H1 (cell line): ENCODE measurements at regions not wholly inside any gene's neighbourhood (a gene's known extent, or its start where the extent isn't known, plus 50 kb on each side); places are given as distances from the start of the nearest gene placed in this dataset.

ENCODE experiments used
- CTCF ChIA-PET: fragments of 300-600 bp; sonication (Branson Sonifier 250); formaldehyde crosslinking; loops from one replicate; lab custom pipeline; 2021; ENCODE audit not compliant: partially characterized antibody; lab: Charles Lee
- POLR2A ChIA-PET: fragments of 300-600 bp; sonication (Branson Sonifier 250); formaldehyde crosslinking; loops from one replicate; lab custom pipeline; 2021; ENCODE audit warnings: inconsistent platforms; ENCODE audit not compliant: partially characterized antibody; lab: Charles Lee
- DNase-seq, 2 experiments: peaks; one replicate each; pipeline versions ENCODE4 v3.0.0 to v3.0.0-alpha.2; 2010 to 2022; ENCODE audit warnings: low spot score in 2 of 2, low read depth in 1 of 2, mixed read lengths in 1 of 2
- FAIRE-seq: peaks from 2 replicates; lab custom pipeline; 2011; peaks lifted over from hg19 to GRCh38; lab: Jason Lieb, UNC
- H2AFZ ChIP-seq: 2 replicates; pipeline ENCODE4 v1.8.1; 2012; ENCODE audit warnings: low read length, inconsistent platforms
- H2AK5ac ChIP-seq: 2 replicates; pipeline ENCODE4 v1.6.1; 2013; ENCODE audit warnings: low read depth, low read length
- H2BK120ac ChIP-seq: replicated peaks from 2 replicates; pipeline ENCODE3; 2013; ENCODE audit warnings: low read depth, low read length, inconsistent platforms
- H2BK12ac ChIP-seq: 2 replicates; pipeline ENCODE4 v1.6.1; 2013; ENCODE audit warnings: low read depth, low read length
- H2BK15ac ChIP-seq: 2 replicates; pipeline ENCODE4 v1.6.1; 2013; ENCODE audit warnings: low read length
- H2BK20ac ChIP-seq: 2 replicates; pipeline ENCODE4 v1.6.1; 2013; ENCODE audit warnings: low read length
- H2BK5ac ChIP-seq: 2 replicates; pipeline ENCODE4 v1.6.1; 2013; ENCODE audit warnings: low read depth, low read length
- H3K14ac ChIP-seq: 2 replicates; pipeline ENCODE4 v1.6.1; 2013; ENCODE audit warnings: inconsistent platforms; ENCODE audit not compliant: insufficient read length
- H3K18ac ChIP-seq: 2 replicates; pipeline ENCODE4 v1.6.1; 2013; ENCODE audit warnings: low read length; ENCODE audit errors: extremely low read depth
- H3K23ac ChIP-seq: 2 replicates; pipeline ENCODE4 v1.6.1; 2013; ENCODE audit warnings: inconsistent platforms; ENCODE audit not compliant: insufficient read length
- H3K23me2 ChIP-seq: 2 replicates; pipeline ENCODE4 v1.6.1; 2013; ENCODE audit warnings: low read depth, low read length
- H3K27ac ChIP-seq: 2 replicates; pipeline ENCODE4 v1.6.1; 2011; ENCODE audit warnings: low read depth, low read length, inconsistent platforms
- H3K27me3 ChIP-seq, 4 experiments: replicated peaks in 1 of 4; 1 replicate in 1 of 4; 2 replicates in 3 of 4; pipeline versions ENCODE4 v1.6.1 to v1.8.1; 2011 to 2013; ENCODE audit warnings: low read length in 3 of 4, mild to moderate bottlenecking in 3 of 4, inconsistent platforms in 2 of 4, mixed read lengths in 2 of 4, moderate library complexity in 1 of 4; ENCODE audit not compliant: control insufficient read depth in 3 of 4, insufficient read depth in 3 of 4; ENCODE audit errors: extremely low read depth in 1 of 4
- H3K36me3 ChIP-seq, 4 experiments: 2 replicates each; pipeline versions ENCODE4 v1.6.1 to v1.8.1; 2011 to 2013; ENCODE audit warnings: mild to moderate bottlenecking in 4 of 4, low read length in 3 of 4, moderate library complexity in 2 of 4, control low read depth in 1 of 4, inconsistent platforms in 1 of 4; ENCODE audit not compliant: insufficient read depth in 4 of 4, control insufficient read depth in 2 of 4
- H3K4ac ChIP-seq: replicated peaks from 2 replicates; pipeline ENCODE3; 2013; ENCODE audit warnings: low read length, low read depth, mixed read lengths, inconsistent platforms; ENCODE audit not compliant: insufficient read length
- H3K4me1 ChIP-seq, 4 experiments: replicated peaks in 1 of 4; 1 replicate in 1 of 4; 2 replicates in 3 of 4; pipeline versions ENCODE4 v1.6.1 to v1.8.1; 2011 to 2013; ENCODE audit warnings: low read length in 3 of 4, inconsistent platforms in 2 of 4, mixed read lengths in 1 of 4; ENCODE audit not compliant: insufficient read depth in 4 of 4, control insufficient read depth in 3 of 4
- H3K4me2 ChIP-seq, 2 experiments: 2 replicates each; pipeline versions ENCODE4 v1.6.1 to v1.8.1; 2011 to 2013; ENCODE audit warnings: low read depth in 2 of 2, low read length in 2 of 2, control low read depth in 1 of 2, inconsistent platforms in 1 of 2, mild to moderate bottlenecking in 1 of 2; ENCODE audit not compliant: insufficient read depth in 1 of 2
- H3K4me3 ChIP-seq, 4 experiments: fragments of 200-600, 300-600 bp in 1 of 4; sonication (generic), shearing (Covaris generic), sonication (Bioruptor Twin) in 1 of 4; 2 replicates each; pipeline versions ENCODE4 v1.5.1 to v1.8.1; 2011 to 2016; ENCODE audit warnings: low read length in 4 of 4, low read depth in 3 of 4, control low read depth in 2 of 4, inconsistent platforms in 2 of 4, mild to moderate bottlenecking in 2 of 4, mixed read lengths in 1 of 4, moderate library complexity in 1 of 4; ENCODE audit not compliant: insufficient read depth in 2 of 4; ENCODE audit errors: extremely low read depth in 1 of 4
- H3K56ac ChIP-seq: replicated peaks from 2 replicates; pipeline ENCODE3; 2013; ENCODE audit warnings: low read depth, mild to moderate bottlenecking, mixed read lengths, low read length, inconsistent platforms; ENCODE audit not compliant: insufficient read length
- H3K79me1 ChIP-seq: 2 replicates; pipeline ENCODE4 v1.6.1; 2013; ENCODE audit warnings: low read depth, low read length, control low read depth
- H3K79me2 ChIP-seq, 2 experiments: 2 replicates each; pipeline versions ENCODE4 v1.6.1 to v1.8.1; 2012 to 2013; ENCODE audit warnings: low read length in 2 of 2, mild to moderate bottlenecking in 2 of 2, inconsistent platforms in 1 of 2; ENCODE audit not compliant: insufficient read depth in 2 of 2, control insufficient read depth in 1 of 2
- H3K9ac ChIP-seq, 4 experiments: replicated peaks in 1 of 4; 1 replicate in 1 of 4; 2 replicates in 3 of 4; pipeline versions ENCODE4 v1.6.1 to v1.8.1; 2011 to 2013; ENCODE audit warnings: low read depth in 3 of 4, low read length in 3 of 4, control low read depth in 2 of 4, mild to moderate bottlenecking in 2 of 4, moderate library complexity in 2 of 4, inconsistent platforms in 1 of 4; ENCODE audit errors: extremely low read depth in 1 of 4
- H3K9me3 ChIP-seq, 2 experiments: 2 replicates each; pipeline versions ENCODE4 v1.6.1 to v1.8.1; 2012 to 2013; ENCODE audit warnings: mild to moderate bottlenecking in 2 of 2, moderate library complexity in 2 of 2, control low read depth in 1 of 2, inconsistent platforms in 1 of 2, low read depth in 1 of 2, low read length in 1 of 2, mixed read lengths in 1 of 2; ENCODE audit not compliant: insufficient read depth in 2 of 2
- H4K20me1 ChIP-seq, 2 experiments: replicated peaks in 1 of 2; 2 replicates each; pipeline versions ENCODE3 to v1.8.1; 2011 to 2013; ENCODE audit warnings: inconsistent platforms in 2 of 2, low read length in 2 of 2, mild to moderate bottlenecking in 1 of 2; ENCODE audit not compliant: insufficient read depth in 2 of 2, control insufficient read depth in 1 of 2
- H4K5ac ChIP-seq: 2 replicates; pipeline ENCODE4 v1.6.1; 2013; ENCODE audit warnings: low read length, low read depth, mixed read lengths, inconsistent platforms; ENCODE audit not compliant: insufficient read length
- H4K8ac ChIP-seq: 2 replicates; pipeline ENCODE4 v1.8.0; 2013; ENCODE audit warnings: mild to moderate bottlenecking, moderate library complexity, low read length, inconsistent platforms; ENCODE audit not compliant: insufficient read depth; ENCODE audit errors: extremely low read depth
- H4K91ac ChIP-seq: replicated peaks from 2 replicates; pipeline ENCODE3; 2013; ENCODE audit warnings: low read length, mixed read lengths, inconsistent platforms; ENCODE audit not compliant: insufficient read length
- CEBPB ChIP-seq: IDR thresholded peaks from 2 replicates; pipeline ENCODE4 v1.6.1; 2012; ENCODE audit warnings: low read depth, low read length
- CHD1 ChIP-seq: IDR thresholded peaks from 2 replicates; pipeline ENCODE4 v1.6.1; 2012; ENCODE audit warnings: low read depth, low read length, improper control_type of control experiment
- CTCF ChIP-seq, 3 experiments: IDR thresholded peaks; 1 replicate in 2 of 3; 2 replicates in 1 of 3; pipeline versions ENCODE4 v1.5.1 to v1.6.1; 2011; ENCODE audit warnings: low read length in 3 of 3, mild to moderate bottlenecking in 3 of 3, inconsistent platforms in 2 of 3, low read depth in 1 of 3, moderate library complexity in 1 of 3; ENCODE audit not compliant: insufficient read depth in 1 of 3; ENCODE audit errors: control extremely low read depth in 1 of 3
- EGR1 ChIP-seq: IDR thresholded peaks from 2 replicates; pipeline ENCODE4 v1.6.1; 2011; ENCODE audit warnings: low read depth, low read length, borderline replicate concordance
- JUND ChIP-seq: IDR thresholded peaks from 2 replicates; pipeline ENCODE4 v1.6.1; 2011; ENCODE audit warnings: mild to moderate bottlenecking, improper control_type of control experiment, low read length
- KDM1A ChIP-seq: fragments of 200-600, 300-600 bp; sonication (generic); IDR thresholded peaks from 2 replicates; pipeline ENCODE4 v1.7.1; 2016; ENCODE audit warnings: mild to moderate bottlenecking, low read length, borderline replicate concordance
- KDM5A ChIP-seq: fragments of 200-600 bp; IDR thresholded peaks from 2 replicates; pipeline ENCODE4 v1.7.1; 2012; ENCODE audit warnings: mild to moderate bottlenecking, low read length, inconsistent platforms, mixed read lengths
- NRF1 ChIP-seq: IDR thresholded peaks from 2 replicates; pipeline ENCODE4 v1.6.1; 2011; ENCODE audit warnings: mild to moderate bottlenecking, low read depth, low read length, improper control_type of control experiment
- RBBP5 ChIP-seq: IDR thresholded peaks from 2 replicates; pipeline ENCODE4 v1.7.1; 2012; ENCODE audit warnings: low read depth, mild to moderate bottlenecking, inconsistent platforms, low read length, moderate library complexity, borderline replicate concordance
- RXRA ChIP-seq: IDR thresholded peaks from 2 replicates; pipeline ENCODE4 v1.6.1; 2011; ENCODE audit warnings: low read depth, mild to moderate bottlenecking, low read length, moderate library complexity; ENCODE audit not compliant: insufficient read depth
- SP4 ChIP-seq: IDR thresholded peaks from 2 replicates; pipeline ENCODE4 v1.6.1; 2012; ENCODE audit warnings: low read length, inconsistent platforms
- USF2 ChIP-seq: IDR thresholded peaks from 2 replicates; pipeline ENCODE4 v1.6.1; 2011; ENCODE audit warnings: low read length, improper control_type of control experiment
- WGBS, 2 experiments: shearing (Covaris generic) in 1 of 2; methylation state at CpG; one replicate each; pipeline versions ENCODE4 v1.1.6 to v1.1.7; 2013 to 2015; ENCODE audit warnings: low lambda C conversion rate in 2 of 2, mixed read lengths in 2 of 2, inconsistent platforms in 1 of 2, low coverage in 1 of 2, missing lambda C conversion rate in 1 of 2; ENCODE audit not compliant: insufficient replicate concordance in 2 of 2, insufficient coverage in 1 of 2, insufficient read length in 1 of 2; ENCODE audit errors: extremely low coverage in 1 of 2, missing lambda C conversion rate in 1 of 2; 5-methylcytosine and 5-hydroxymethylcytosine counted together

GRCh38 chr2:145284551-145284950 lies 764.6 kb upstream of the ZEB2 start:
- DNase-seq = no peak
- Histone ChIP-seq H4K20me1 (no peaks in the 10 kb centered on the region), H3K14ac (no peak overlapping the region), H3K4me1 (peaks cover 0 to 2% (median 0%) of the 10 kb centered on the region in 4 experiments; a peak in 1 of 7 replicates), H4K91ac (no peak overlapping the region), H4K5ac (no peak overlapping the region), H2AFZ (no peak overlapping the region), H2BK5ac (no peak overlapping the region), H2BK20ac (no peak overlapping the region), H2BK15ac (no peak overlapping the region), H3K9ac (no peak overlapping the region), H2BK12ac (no peak overlapping the region), H3K23ac (no peak overlapping the region), H3K79me2 (no peaks in the 10 kb centered on the region), H3K18ac (no peak overlapping the region), H3K27me3 (no peaks in the 10 kb centered on the region), H3K79me1 (no peaks in the 10 kb centered on the region), H3K36me3 (no peaks in the 10 kb centered on the region), H3K4ac (no peak overlapping the region), H3K4me2 (no peak overlapping the region), H2AK5ac (no peak overlapping the region), H3K9me3 (no peaks in the 10 kb centered on the region), H4K8ac (no peak overlapping the region), H3K4me3 (no peak overlapping the region), H3K23me2 (no peaks in the 10 kb centered on the region; the same call in 1 of the 2 replicates), H3K27ac (no peak overlapping the region), H3K56ac (no peak overlapping the region), H2BK120ac (no peak overlapping the region)
- 91% methylated on average over 5 of the region's 5 CpGs; no CpG with 5 or more reads in 1 of the 2 experiments for WGBS, 2 experiments
- ChIA-PET POLR2A (no interaction called here), CTCF (no interaction called here)
- FAIRE-seq = no peak
- TF ChIP-seq CEBPB (no peak), CHD1 (no peak), EGR1 (no peak), RXRA (no peak), CTCF (IDR thresholded peaks at IDR 0.05; ENCODE audit: control extremely low read depth in 1 of 3, insufficient read depth in 1 of 3, low read depth in 1 of 3, low read length in 3 of 3) (no peak), SP4 (no peak), KDM5A (no peak), JUND (no peak), KDM1A (no peak), NRF1 (no peak), RBBP5 (no peak), USF2 (no peak)
